ENCODE measurements at regions not wholly inside any gene's neighbourhood (a gene's known extent, or its start where the extent isn't known, plus 50 kb on each side); places are given as distances from the start of the nearest gene placed in this dataset.

DNA sequence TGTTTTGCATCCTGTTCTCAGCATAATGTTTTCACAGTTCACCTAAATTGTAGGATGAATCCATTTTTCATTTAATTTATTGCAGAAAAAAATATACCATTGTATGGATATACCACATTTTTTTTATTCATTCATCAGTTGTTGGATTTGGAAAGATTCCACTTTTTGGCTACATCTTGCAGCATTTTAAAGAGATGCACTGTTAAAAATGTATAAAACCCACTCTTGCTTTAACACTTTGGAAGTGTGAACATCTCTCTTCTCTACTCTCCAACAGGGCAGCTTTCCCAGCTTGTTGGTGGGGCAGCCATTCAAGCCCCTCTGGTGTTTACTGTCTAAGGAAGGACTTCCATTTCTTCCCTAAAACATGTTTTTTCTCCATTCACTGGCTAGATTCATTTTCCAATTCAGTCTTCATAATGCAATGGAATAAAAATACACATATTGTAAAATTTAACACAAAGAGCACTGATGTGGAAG is 104.4 kb upstream of the CBLN2 start:
- H3K27me3 ChIP-seq (ENCODE audit: control insufficient read depth, insufficient read depth, low read length) = no peaks in the 10 kb centered on the region
- in situ Hi-C loops (cut with MboI; ENCODE audit: low sequenced_read_pairs) = no loop called here
- no peaks in the 10 kb centered on the region for H3K79me1 ChIP-seq (ENCODE audit: low read depth in 1 of 2, low read length in 2 of 2)
- H3K18ac ChIP-seq (ENCODE audit: low read depth, low read length) = no peak overlapping the region
- no peak overlapping the region for H4K8ac ChIP-seq (ENCODE audit: low read depth in 2 of 2, low read length in 2 of 2)
- H4K5ac ChIP-seq (ENCODE audit: low read depth, low read length) = no peak overlapping the region
- dilution Hi-C loops (cut with HindIII; ENCODE audit: low sequenced_read_pairs, unreplicated experiment) = no loop called here
- no peak overlapping the region for H2AK9ac ChIP-seq (replicated peaks; ENCODE audit: low read depth, low read length, poor library complexity)
- no peak overlapping the region for H2AFZ ChIP-seq (replicated peaks; ENCODE audit: low read length, poor library complexity)
- peaks cover 7% of the 10 kb centered on the region; the same call in 1 of the 2 replicates for H3K9me3 ChIP-seq (ENCODE audit: control insufficient read depth, insufficient read depth, low read length)
- no peak overlapping the region for H3K9ac ChIP-seq (ENCODE audit: low read depth, low read length)
- no peak overlapping the region for H3K4me3 ChIP-seq (ENCODE audit: insufficient read depth, low read depth, low read length)
- DNase-seq (no peak), ATAC-seq (ENCODE audit: low read depth) (no peak)
- ChIA-PET POLR2A (ENCODE audit: unreplicated experiment) (no interaction called here), CTCF (no interaction called here)
- no peaks in the 10 kb centered on the region for H4K20me1 ChIP-seq (ENCODE audit: insufficient read depth, low read length)
- H3K23ac ChIP-seq (ENCODE audit: low read depth, low read length) = no peak overlapping the region
- no peak overlapping the region for H3K14ac ChIP-seq (replicated peaks; ENCODE audit: low read depth, low read length)
- TF ChIP-seq FOS (IDR thresholded peaks at IDR 0.05; ENCODE audit: low read depth, low read length) (no peak), RFX5 (IDR thresholded peaks at IDR 0.05; ENCODE audit: low read depth, low read length) (no peak), BHLHE40 (IDR thresholded peaks at IDR 0.05; ENCODE audit: low read depth, low read length) (no peak), CHD1 (IDR thresholded peaks at IDR 0.05; ENCODE audit: low read depth, low read length) (no peak), POLR2A (IDR thresholded peaks at IDR 0.05; ENCODE audit: low read depth, low read length) (no peak), CEBPB (IDR thresholded peaks at IDR 0.05; ENCODE audit: low read depth, low read length) (no peak), MXI1 (IDR thresholded peaks at IDR 0.05; ENCODE audit: borderline replicate concordance, low read depth, low read length) (no peak), MAFK (IDR thresholded peaks at IDR 0.05; ENCODE audit: low read depth, low read length) (no peak), RAD21 (IDR thresholded peaks at IDR 0.05; ENCODE audit: low read length) (no peak), RCOR1 (IDR thresholded peaks at IDR 0.05; ENCODE audit: insufficient replicate concordance, low read length) (no peak), NFE2L2 (IDR thresholded peaks at IDR 0.05; ENCODE audit: low read depth, low read length) (no peak), MAZ (IDR thresholded peaks at IDR 0.05; ENCODE audit: borderline replicate concordance, low read depth, low read length) (no peak), SMC3 (IDR thresholded peaks at IDR 0.05; ENCODE audit: low read depth, low read length) (no peak)
- TF ChIP-seq, protein P1, sequence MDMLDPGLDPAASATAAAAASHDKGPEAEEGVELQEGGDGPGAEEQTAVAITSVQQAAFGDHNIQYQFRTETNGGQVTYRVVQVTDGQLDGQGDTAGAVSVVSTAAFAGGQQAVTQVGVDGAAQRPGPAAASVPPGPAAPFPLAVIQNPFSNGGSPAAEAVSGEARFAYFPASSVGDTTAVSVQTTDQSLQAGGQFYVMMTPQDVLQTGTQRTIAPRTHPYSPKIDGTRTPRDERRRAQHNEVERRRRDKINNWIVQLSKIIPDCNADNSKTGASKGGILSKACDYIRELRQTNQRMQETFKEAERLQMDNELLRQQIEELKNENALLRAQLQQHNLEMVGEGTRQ (IDR thresholded peaks at IDR 0.05; ENCODE audit: low read depth, low read length) = no peak
- TF ChIP-seq, protein P2, sequence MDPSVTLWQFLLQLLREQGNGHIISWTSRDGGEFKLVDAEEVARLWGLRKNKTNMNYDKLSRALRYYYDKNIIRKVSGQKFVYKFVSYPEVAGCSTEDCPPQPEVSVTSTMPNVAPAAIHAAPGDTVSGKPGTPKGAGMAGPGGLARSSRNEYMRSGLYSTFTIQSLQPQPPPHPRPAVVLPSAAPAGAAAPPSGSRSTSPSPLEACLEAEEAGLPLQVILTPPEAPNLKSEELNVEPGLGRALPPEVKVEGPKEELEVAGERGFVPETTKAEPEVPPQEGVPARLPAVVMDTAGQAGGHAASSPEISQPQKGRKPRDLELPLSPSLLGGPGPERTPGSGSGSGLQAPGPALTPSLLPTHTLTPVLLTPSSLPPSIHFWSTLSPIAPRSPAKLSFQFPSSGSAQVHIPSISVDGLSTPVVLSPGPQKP (IDR thresholded peaks at IDR 0.05; ENCODE audit: borderline replicate concordance, low read depth, low read length) = no peak
- TF ChIP-seq, protein P3, sequence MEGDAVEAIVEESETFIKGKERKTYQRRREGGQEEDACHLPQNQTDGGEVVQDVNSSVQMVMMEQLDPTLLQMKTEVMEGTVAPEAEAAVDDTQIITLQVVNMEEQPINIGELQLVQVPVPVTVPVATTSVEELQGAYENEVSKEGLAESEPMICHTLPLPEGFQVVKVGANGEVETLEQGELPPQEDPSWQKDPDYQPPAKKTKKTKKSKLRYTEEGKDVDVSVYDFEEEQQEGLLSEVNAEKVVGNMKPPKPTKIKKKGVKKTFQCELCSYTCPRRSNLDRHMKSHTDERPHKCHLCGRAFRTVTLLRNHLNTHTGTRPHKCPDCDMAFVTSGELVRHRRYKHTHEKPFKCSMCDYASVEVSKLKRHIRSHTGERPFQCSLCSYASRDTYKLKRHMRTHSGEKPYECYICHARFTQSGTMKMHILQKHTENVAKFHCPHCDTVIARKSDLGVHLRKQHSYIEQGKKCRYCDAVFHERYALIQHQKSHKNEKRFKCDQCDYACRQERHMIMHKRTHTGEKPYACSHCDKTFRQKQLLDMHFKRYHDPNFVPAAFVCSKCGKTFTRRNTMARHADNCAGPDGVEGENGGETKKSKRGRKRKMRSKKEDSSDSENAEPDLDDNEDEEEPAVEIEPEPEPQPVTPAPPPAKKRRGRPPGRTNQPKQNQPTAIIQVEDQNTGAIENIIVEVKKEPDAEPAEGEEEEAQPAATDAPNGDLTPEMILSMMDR (conservative IDR thresholded peaks at IDR 0.05; ENCODE audit: low read depth, low read length) = no peak
- H3K4me1 ChIP-seq (ENCODE audit: control insufficient read depth, insufficient read depth, low read length) = no peaks in the 10 kb centered on the region
- no peak overlapping the region for H3K56ac ChIP-seq (ENCODE audit: extremely low read depth, insufficient read depth, low read length)
- no peaks in the 10 kb centered on the region for H3K36me3 ChIP-seq (ENCODE audit: control insufficient read depth, insufficient read depth, low read length)
- H3K4me2 ChIP-seq (ENCODE audit: low read depth, low read length) = no peak overlapping the region
- H2BK5ac ChIP-seq (ENCODE audit: low read depth, low read length, poor library complexity, severe bottlenecking) = no peak overlapping the region
- H4K91ac ChIP-seq (ENCODE audit: insufficient read depth, low read depth, low read length) = no peak overlapping the region
- no TSS peak for BruUV-seq (replicated peaks)
- intact Hi-C loops (cut with micrococcal nuclease) = no loop called here
- no peak overlapping the region for H2BK120ac ChIP-seq (ENCODE audit: low read depth, low read length)
- H2BK20ac ChIP-seq (ENCODE audit: low read depth, low read length) = no peak overlapping the region
- H3K27ac ChIP-seq (ENCODE audit: insufficient read depth, low read length) = no peak overlapping the region
- H3K4ac ChIP-seq (ENCODE audit: low read depth, low read length) = no peak overlapping the region
- no peak overlapping the region for H2BK15ac ChIP-seq (ENCODE audit: low read depth, low read length)
- H3K9me1 ChIP-seq (ENCODE audit: insufficient read depth, low read length) = no peaks in the 10 kb centered on the region
- H2AK5ac ChIP-seq (ENCODE audit: low read depth, low read length) = no peak overlapping the region
